Neural crest cell (in vitro differentiated cells): ENCODE measurements at regions not wholly inside any gene's neighbourhood (a gene's known extent, or its start where the extent isn't known, plus 50 kb on each side); places are given as distances from the start of the nearest gene placed in this dataset.
A peak's percentile ranks its signal among the peaks of the same experiment; 100 is the strongest.
"Not testable (repeated sequence)": the region's sequence is repeated elsewhere in the genome, so short reads cannot be mapped to it uniquely, and the experiment has no call there.

ENCODE experiments used
- DNase-seq: peaks from one replicate; pipeline ENCODE4 v3.0.0; 2021; ENCODE audit warnings: low read depth, mixed read lengths, low spot score
- H3K27ac Mint-ChIP-seq: one replicate; pipeline ENCODE4 v1.8.0; 2021; ENCODE audit warnings: mild to moderate bottlenecking, mixed read lengths; ENCODE audit not compliant: unreplicated experiment
- H3K27me3 Mint-ChIP-seq: 2 replicates; pipeline ENCODE4 v1.8.0; 2021; ENCODE audit warnings: low read depth, mild to moderate bottlenecking, mixed read lengths
- H3K36me3 Mint-ChIP-seq: 2 replicates; pipeline ENCODE4 v1.8.0; 2021; ENCODE audit warnings: low read depth, mild to moderate bottlenecking, mixed read lengths
- H3K4me1 Mint-ChIP-seq: 2 replicates; pipeline ENCODE4 v1.8.0; 2021; ENCODE audit warnings: mixed read lengths
- H3K4me3 Mint-ChIP-seq: one replicate; pipeline ENCODE4 v1.8.0; 2021; ENCODE audit warnings: mild to moderate bottlenecking, mixed read lengths
- H3K9me3 Mint-ChIP-seq: 2 replicates; pipeline ENCODE4 v1.8.0; 2021; ENCODE audit warnings: mixed read lengths
- TF ChIP-seq, protein P1 (sequence below): fragments of 200-600 bp; sonication (generic); conservative IDR thresholded peaks from 2 replicates; pipeline ENCODE4 v1.5.0; 2021; ENCODE audit warnings: antibody characterized with exemption, mild to moderate bottlenecking

DNA sequence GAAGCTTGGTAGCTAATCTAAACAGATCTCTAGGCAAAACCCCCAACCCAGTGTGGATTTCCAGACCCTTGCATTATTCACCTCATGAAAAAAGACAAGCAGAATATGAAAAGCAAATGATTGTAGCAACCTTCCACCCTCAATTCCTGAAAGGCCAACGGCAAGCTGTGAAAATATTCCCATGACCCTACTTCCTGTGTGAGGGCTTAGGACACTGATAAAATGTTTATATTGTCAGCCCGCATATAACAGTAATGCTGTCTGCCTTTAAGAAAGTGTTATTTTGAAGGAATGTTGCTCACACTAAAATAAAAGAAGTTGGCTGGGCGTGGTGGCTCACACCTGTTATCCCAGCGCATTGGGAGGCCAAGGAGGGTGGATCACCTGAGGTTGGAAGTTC lies 233.5 kb upstream of the NRIP1 start:
- Mint-ChIP-seq H3K36me3 (peaks cover 18% of the 10 kb centered on the region), H3K27ac (peak overlapping the region; percentile 8), H3K9me3 (peaks cover 12% of the 10 kb centered on the region), H3K27me3 (no peaks in the 10 kb centered on the region), H3K4me1 (peaks cover 29% of the 10 kb centered on the region), H3K4me3 (no peak overlapping the region)
- TF ChIP-seq, protein P1, sequence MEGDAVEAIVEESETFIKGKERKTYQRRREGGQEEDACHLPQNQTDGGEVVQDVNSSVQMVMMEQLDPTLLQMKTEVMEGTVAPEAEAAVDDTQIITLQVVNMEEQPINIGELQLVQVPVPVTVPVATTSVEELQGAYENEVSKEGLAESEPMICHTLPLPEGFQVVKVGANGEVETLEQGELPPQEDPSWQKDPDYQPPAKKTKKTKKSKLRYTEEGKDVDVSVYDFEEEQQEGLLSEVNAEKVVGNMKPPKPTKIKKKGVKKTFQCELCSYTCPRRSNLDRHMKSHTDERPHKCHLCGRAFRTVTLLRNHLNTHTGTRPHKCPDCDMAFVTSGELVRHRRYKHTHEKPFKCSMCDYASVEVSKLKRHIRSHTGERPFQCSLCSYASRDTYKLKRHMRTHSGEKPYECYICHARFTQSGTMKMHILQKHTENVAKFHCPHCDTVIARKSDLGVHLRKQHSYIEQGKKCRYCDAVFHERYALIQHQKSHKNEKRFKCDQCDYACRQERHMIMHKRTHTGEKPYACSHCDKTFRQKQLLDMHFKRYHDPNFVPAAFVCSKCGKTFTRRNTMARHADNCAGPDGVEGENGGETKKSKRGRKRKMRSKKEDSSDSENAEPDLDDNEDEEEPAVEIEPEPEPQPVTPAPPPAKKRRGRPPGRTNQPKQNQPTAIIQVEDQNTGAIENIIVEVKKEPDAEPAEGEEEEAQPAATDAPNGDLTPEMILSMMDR: no peak
- DNase-seq: no peak

DNA sequence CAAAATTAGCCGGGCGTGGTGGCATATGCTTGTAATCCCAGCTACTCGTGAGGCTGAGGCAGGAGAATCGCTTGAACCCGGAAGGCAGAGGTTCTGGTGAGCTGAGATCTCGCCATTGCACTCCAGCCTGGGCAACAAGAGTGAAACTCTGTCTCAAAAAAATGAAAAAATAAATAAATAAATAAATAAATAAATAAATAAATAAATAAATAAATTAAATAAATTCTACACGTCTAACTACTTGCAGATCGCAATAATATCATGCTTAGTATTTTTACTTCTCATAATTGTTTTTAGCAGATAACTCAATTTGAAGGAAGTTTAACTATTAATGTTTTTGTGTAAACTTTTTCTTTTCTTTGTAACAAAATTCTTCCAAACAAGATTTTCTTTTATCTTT lies 234.0 kb upstream of the NRIP1 start:
- H3K27ac Mint-ChIP-seq, H3K27me3 Mint-ChIP-seq, DNase-seq, H3K4me3 Mint-ChIP-seq: not testable (repeated sequence)
- H3K9me3 Mint-ChIP-seq: peaks cover 12% of the 10 kb centered on the region
- peaks cover 28% of the 10 kb centered on the region for H3K4me1 Mint-ChIP-seq
- H3K36me3 Mint-ChIP-seq: peaks cover 18% of the 10 kb centered on the region

DNA sequence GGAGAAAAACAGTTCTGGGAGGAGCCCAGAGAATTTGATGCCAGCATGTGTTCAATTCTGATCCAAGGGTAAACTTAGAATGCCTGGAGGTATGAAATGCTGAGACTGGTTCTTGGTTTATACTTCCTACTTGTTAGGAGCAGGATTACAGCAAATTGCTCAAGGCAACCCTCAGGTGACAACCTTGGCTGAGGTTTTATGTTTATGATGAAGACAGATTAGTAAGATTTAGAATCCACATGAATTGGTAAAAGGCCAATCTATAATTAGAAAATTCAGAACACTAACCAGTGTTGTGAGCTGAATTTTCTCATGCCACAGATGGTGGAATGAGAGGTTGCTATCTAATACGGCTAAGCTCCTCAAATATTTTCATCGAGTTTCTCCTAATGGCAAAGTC lies 235.3 kb upstream of the NRIP1 start:
- peaks cover 36% of the 10 kb centered on the region for H3K4me1 Mint-ChIP-seq
- TF ChIP-seq, protein P1: no peak
- H3K36me3 Mint-ChIP-seq: peaks cover 18% of the 10 kb centered on the region
- H3K4me3 Mint-ChIP-seq: no peak overlapping the region
- DNase-seq: no peak
- H3K27me3 Mint-ChIP-seq: no peaks in the 10 kb centered on the region
- no peak overlapping the region for H3K27ac Mint-ChIP-seq
- H3K9me3 Mint-ChIP-seq: peaks cover 14% of the 10 kb centered on the region

DNA sequence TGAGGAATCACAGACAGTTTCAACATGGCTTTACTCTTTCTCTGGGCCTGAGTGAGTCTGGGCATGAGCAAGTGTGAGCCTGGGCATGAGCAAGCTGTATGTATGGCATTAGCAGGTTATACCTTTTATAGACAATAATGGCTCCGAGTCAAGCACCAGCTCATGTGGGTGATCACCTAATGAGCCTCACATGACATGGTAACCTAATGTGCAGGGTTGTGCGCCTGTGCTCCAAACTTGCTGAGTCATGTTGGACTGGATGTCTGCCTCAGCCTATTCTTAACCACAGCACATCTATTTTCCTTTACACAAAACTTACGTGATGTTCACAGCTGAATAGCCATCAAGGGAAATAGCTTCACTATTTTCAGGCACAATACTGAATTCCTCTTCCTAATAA lies 236.2 kb upstream of the NRIP1 start:
- H3K27ac Mint-ChIP-seq: no peak overlapping the region
- peaks cover 40% of the 10 kb centered on the region for H3K4me1 Mint-ChIP-seq
- H3K4me3 Mint-ChIP-seq: no peak overlapping the region
- TF ChIP-seq, protein P1: no peak
- peaks cover 20% of the 10 kb centered on the region for H3K9me3 Mint-ChIP-seq
- no peaks in the 10 kb centered on the region for H3K27me3 Mint-ChIP-seq
- H3K36me3 Mint-ChIP-seq: peaks cover 23% of the 10 kb centered on the region
- DNase-seq: no peak

DNA sequence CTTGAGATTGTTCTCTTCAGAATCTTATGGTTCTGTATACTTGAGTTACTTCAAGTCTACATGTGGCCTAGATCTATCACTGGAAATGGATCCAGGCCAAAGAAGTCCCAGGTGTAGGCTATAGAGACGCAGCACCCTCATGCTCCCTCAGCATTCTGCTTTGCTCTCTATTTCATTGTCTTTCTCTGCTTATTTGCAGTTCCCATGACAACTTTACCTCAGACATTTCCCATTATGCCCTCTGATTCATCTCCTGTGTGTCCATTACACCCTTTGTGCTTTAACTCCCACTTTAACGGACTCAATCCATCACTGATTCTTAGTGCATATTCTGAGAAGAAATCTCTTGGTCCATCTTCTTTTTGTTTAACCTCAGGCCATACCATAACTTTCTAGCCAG lies 236.9 kb upstream of the NRIP1 start:
- no peak overlapping the region for H3K4me3 Mint-ChIP-seq
- peaks cover 20% of the 10 kb centered on the region for H3K9me3 Mint-ChIP-seq
- no peaks in the 10 kb centered on the region for H3K27me3 Mint-ChIP-seq
- peaks cover 23% of the 10 kb centered on the region for H3K36me3 Mint-ChIP-seq
- TF ChIP-seq, protein P1: no peak
- peaks cover 40% of the 10 kb centered on the region for H3K4me1 Mint-ChIP-seq
- no peak for DNase-seq
- peak overlapping the region; percentile 30 for H3K27ac Mint-ChIP-seq

DNA sequence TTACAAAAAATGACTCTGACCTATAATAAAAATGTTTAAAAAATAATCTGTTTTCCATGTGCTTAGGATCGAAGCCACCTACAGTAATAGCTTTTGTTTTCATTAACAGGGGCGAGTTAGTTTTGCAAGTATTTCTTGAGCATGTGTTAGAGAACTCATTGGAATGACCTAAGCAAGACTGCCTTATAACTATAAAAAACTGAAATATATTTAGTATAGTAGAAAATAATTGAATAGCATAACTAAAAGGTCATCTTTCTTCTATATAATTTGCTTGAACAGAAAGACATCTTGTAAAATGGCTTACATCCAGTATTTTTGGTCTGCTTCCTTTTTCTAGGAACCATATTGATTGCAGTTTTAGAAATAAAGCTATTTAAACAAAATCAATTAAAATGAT lies 241.5 kb upstream of the NRIP1 start:
- no peak for DNase-seq

More for the DNA sequence above, 241.5 kb upstream of the NRIP1 start:
- Mint-ChIP-seq H3K27me3 (no peaks in the 10 kb centered on the region), H3K36me3 (peaks cover 18% of the 10 kb centered on the region), H3K4me3 (no peak overlapping the region), H3K4me1 (peaks cover 30% of the 10 kb centered on the region), H3K9me3 (peaks cover 19% of the 10 kb centered on the region), H3K27ac (no peak overlapping the region)
- TF ChIP-seq, protein P1: no peak
